Suprapubic skin (tissue), 4 donors: ENCODE measurements at regions not wholly inside any gene's neighbourhood (a gene's known extent, or its start where the extent isn't known, plus 50 kb on each side); places are given as distances from the start of the nearest gene placed in this dataset.
"Not testable (repeated sequence)": the region's sequence is repeated elsewhere in the genome, so short reads cannot be mapped to it uniquely, and the experiment has no call there.

Source experiments
- CTCF ChIP-seq, 2 donors: fragments of 200-600 bp in 1 of 2; fragments of 450-650 bp in 1 of 2; sonication (generic) in 1 of 2; IDR thresholded peaks; one replicate each; pipeline ENCODE4 v1.5.1; 2016 to 2019; ENCODE audit warnings: antibody characterized with exemption in 2 of 2, mild to moderate bottlenecking in 1 of 2, moderate library complexity in 1 of 2
- EP300 ChIP-seq: sonication (generic); formaldehyde crosslinking; IDR thresholded peaks from one replicate; pipeline ENCODE4 v1.6.1; 2017; ENCODE audit warnings: antibody characterized with exemption
- POLR2A ChIP-seq, 2 donors: fragments of 450-650 bp; IDR thresholded peaks; one replicate each; pipeline ENCODE4 v1.6.1; 2017; ENCODE audit warnings: antibody characterized with exemption in 2 of 2, mild to moderate bottlenecking in 2 of 2, moderate library complexity in 2 of 2
- POLR2AphosphoS5 ChIP-seq, 3 donors: sonication (generic); formaldehyde crosslinking; IDR thresholded peaks; one replicate each; pipeline ENCODE4 v1.6.1; 2017; ENCODE audit warnings: antibody characterized with exemption in 3 of 3

- TF ChIP-seq CTCF (IDR thresholded peaks at IDR 0.05); POLR2AphosphoS5 (IDR thresholded peaks at IDR 0.05); POLR2A (IDR thresholded peaks at IDR 0.05); EP300: not testable (repeated sequence)
Observed at GRCh38 chr1:90812237-90812636, 95.1 kb upstream of the BARHL2 start.
